DMS153 treated with DMSO at 0.1 percent for 48 hours (cell line): ENCODE measurements at regions not wholly inside any gene's neighbourhood (a gene's known extent, or its start where the extent isn't known, plus 50 kb on each side); places are given as distances from the start of the nearest gene placed in this dataset.
"Not testable (repeated sequence)": the region's sequence is repeated elsewhere in the genome, so short reads cannot be mapped to it uniquely, and the experiment has no call there.

Source experiments
- DNase-seq: peaks from one replicate; lab custom pipeline; 2025; ENCODE audit not compliant: unreplicated experiment; lab: John Stamatoyannopoulos, UW

- no peak for DNase-seq
Measured at GRCh38 chr5:154562244-154562880, 84.3 kb upstream of the HAND1 start.

DNA sequence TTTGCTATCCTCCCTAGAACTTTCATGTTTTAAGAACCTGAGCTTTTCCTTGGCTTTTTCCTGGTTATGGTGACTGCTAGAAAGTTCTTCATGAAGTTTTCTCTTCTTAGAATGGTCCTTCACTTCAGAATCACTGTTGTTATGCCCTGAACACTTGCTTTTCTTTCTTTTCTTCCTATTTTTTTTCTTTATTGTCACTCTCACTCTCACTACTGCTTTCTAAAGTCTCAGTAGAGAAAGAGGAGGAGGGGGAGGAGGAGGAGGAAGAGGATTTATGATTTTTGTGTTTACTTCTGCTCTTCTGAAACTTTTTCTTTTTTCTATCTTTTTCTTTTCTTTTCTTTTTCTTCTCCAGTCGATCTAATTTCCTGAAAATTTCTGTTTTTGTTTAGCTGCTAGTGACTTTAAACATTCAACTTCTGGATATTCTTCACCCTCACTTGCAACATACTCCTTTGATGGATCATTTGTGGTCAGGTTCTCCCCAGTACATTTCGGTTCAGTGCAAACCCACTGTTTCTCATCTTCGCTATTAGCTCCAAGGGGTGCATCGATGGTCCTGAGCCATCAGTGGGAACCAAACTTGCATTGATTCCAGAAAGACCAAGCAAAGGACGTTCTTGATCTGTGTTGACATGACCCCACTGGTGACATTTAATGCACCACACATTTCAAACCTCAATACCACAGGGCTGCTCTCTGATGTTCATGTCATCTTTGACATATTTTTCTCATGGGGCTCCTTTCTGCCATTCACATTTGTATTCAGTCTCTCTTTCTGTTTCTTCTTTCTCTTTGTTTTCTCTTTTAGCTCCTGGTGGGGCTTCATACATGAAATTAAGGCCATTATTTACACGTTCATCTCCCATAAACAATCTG lies 81.6 kb upstream of the HAND1 start:
- DNase-seq, result no peak

DNA sequence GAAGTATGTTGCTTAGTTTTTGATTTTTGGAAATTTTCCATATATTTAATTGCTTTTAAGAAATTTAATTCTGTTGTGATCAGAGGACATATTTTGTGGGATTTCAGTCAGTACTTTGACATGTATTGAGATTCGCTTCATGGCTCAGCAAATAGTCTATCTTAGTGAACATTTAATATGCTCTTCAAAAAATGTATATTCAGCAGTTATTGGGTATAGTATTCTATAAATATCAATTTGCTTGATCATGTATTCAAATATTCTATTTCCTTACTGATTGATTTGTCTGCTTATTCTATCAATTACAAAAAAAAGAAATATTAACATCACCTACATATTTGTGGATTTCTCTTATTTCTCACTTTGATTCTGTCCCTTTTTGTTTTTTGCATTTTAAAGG lies 79.5 kb upstream of the HAND1 start:
- DNase-seq, result no peak

DNA sequence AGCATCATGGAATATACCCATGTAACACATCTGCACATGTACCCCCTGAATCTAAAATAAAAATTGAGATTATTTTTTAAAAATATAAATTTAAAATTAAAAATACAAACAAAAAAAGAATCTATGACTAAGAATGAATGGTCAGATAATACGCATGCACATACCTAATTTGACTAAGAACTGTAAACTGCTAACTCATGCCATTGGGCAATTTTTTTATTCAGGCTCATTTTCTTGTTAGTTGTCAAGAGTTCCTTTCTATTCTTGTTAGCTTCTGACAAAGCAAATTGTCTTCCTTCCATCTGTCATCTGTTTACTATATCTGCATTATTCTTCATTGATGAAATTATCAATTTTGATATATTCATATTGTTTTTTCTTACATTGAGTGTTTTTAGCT lies 69.5 kb upstream of the HAND1 start:
- DNase-seq, result no peak

GRCh38 chr5:154546719-154547118 lies 68.7 kb upstream of the HAND1 start:
- no peak for DNase-seq

GRCh38 chr5:154544646-154545045 lies 66.6 kb upstream of the HAND1 start:
- no peak for DNase-seq

DNA sequence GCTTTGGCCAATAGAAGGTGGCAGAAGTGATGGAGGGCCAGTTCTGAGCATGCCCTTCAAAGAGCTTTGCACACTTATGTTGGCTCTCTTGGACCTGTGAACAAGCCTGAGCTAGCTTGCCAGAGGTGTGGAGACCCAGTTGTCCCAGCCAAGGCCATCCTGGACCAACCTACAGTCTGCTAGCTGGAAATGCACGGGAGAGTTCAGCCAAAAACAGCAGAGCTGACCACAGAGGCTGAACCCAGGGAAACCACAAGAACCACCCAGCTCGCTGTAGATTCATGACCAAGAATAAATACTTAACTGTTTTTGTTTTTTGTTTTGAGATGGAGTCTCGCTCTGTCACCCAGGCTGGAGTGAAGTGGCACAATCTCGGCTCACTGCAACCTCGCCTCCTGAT lies 65.4 kb upstream of the HAND1 start:
- no peak for DNase-seq

GRCh38 chr5:154542581-154542980 lies 64.6 kb upstream of the HAND1 start:
- DNase-seq, result no peak

DNA sequence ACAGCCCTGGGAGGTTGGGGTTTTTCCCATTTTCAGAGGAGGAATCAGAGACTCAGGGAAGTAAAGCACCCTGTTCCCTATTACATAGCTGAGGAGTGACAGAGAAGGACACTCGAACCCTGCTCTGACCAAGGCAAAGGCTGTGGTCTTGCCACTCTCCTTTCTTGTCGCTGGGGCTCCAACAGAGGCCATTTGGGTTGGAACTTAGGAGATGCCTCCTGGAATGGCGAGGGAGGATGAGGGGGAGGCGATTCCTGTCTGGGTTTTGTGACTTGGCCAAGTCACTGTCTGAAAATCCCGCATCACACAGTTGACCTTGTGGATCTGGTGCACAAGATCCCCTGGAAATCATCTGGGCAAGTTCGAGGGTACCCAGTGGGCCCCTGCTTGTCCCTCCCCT lies 64.0 kb upstream of the HAND1 start:
- DNase-seq, result no peak

DNA sequence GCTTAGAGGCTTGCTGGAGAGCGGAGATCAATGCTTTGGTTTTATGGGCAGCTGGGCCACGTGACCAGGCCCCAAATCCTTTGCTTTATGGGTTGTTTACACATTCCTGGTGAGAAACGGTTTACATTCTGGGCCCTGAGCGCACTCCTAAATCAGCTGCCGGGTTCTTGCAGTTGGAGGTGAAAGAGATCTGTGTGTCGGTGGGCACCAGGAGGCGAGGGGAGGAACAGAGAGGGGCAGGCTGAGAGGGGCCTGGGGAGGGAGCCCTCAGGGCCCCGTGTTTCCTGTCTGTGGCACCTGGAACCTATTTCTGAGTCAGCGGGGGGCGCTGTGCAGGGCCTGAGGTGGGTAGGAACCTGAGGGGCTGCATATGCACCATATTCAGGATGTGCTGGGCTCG lies 63.5 kb upstream of the HAND1 start:
- DNase-seq, result no peak

- DNase-seq, result no peak
Measured at GRCh38 chr5:154540600-154540999, 62.6 kb upstream of the HAND1 start.

DNA sequence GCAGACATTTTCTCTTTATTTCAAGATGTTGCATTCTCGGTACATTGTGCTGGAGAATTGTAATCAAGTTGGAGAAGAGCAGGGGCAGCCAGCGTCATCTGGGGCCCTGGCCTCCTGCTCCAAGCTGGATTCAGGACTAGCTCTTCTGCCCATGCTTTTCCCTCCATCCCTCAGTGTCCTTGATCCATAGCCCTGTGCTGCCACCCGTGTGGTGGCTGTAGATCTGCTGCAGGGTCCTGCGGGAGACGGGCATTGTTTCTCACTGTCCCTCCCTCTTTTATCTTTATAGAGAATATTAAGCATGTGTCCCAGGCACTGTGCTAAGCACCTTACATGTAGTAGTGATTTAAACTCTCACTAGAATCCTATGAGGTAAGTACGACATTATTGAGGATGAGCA lies 60.5 kb upstream of the HAND1 start:
- DNase-seq, result no peak

- DNase-seq, result not testable (repeated sequence)
Measured at GRCh38 chr5:154536439-154536838, 58.4 kb upstream of the HAND1 start.

DNA sequence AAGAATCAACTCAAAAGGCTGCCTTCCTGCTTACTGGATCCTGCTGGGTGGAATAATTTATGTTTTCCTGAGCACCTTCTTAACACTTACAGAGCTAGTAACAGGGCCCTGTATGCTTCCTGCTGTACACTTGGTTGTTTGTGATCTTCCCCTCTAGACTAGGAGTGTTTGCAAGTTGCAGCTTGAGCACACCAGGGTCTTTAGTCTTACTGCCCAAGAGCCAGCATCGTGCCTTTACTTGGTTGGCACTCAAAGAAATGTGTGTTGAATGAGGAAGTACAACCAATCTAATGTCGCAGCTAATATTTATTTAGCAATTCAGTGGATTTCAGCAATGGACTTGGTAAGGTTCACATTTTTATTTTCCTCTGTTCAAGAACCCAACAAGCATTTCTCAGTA lies 57.5 kb upstream of the HAND1 start:
- no peak for DNase-seq

GRCh38 chr5:154534457-154535050 lies 56.5 kb upstream of the HAND1 start:
- peak; percentile 4 for DNase-seq

GRCh38 chr5:154529282-154529681 lies 51.3 kb upstream of the HAND1 start:
- no peak for DNase-seq

DNA sequence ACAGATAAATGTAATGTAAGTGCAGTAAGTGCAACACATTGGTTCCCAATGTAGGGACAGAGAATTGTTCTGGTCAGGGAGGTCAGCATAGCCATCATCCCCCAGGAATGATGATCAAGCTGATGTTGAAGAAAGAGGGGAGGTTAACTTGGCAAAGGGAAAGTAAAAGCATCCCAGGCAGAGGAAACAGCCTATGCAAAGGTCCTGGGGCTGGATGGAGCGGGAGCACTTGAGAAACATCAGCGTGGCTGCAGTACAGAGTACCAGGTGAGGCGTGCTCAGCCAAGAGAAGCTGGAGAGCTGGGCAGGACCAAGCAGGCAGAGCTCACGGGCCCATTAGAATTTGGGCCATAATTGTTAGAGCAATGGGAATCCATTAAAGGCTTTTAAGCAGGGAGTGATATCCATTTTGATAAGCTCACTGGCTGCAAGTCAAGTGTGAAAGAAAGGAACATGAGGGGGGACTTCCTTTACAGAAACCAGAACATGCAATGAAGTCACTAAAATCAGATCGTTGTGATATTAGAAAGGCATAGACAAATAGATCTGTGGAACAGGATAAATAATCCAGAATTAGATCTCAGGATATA lies 50.1 kb upstream of the HAND1 start:
- DNase-seq, result no peak
